ENCODE measurements at regions not wholly inside any gene's neighbourhood (a gene's known extent, or its start where the extent isn't known, plus 50 kb on each side); places are given as distances from the start of the nearest gene placed in this dataset.

- no peak overlapping the region for H4K91ac ChIP-seq (replicated peaks; ENCODE audit: insufficient read length, low read length)
- H3K4ac ChIP-seq (replicated peaks; ENCODE audit: insufficient read length, low read depth, low read length) = no peak overlapping the region
- FAIRE-seq (no peak), DNase-seq (ENCODE audit: low read depth in 1 of 2, low spot score in 2 of 2) (no peak)
- H3K4me2 ChIP-seq (ENCODE audit: insufficient read depth in 1 of 2, low read depth in 2 of 2, low read length in 2 of 2) = no peak overlapping the region
- H3K79me1 ChIP-seq (ENCODE audit: low read depth, low read length) = no peaks in the 10 kb centered on the region
- H3K9me3 ChIP-seq (ENCODE audit: insufficient read depth in 2 of 2, low read depth in 1 of 2, low read length in 1 of 2) = no peaks in the 10 kb centered on the region
- no peak overlapping the region for H4K5ac ChIP-seq (ENCODE audit: insufficient read length, low read depth, low read length)
- no peaks in the 10 kb centered on the region for H3K27me3 ChIP-seq (replicated peaks in 1 of 4; ENCODE audit: control insufficient read depth in 3 of 4, extremely low read depth in 1 of 4, insufficient read depth in 3 of 4, low read length in 3 of 4)
- H3K9ac ChIP-seq (replicated peaks in 1 of 4; ENCODE audit: extremely low read depth in 1 of 4, low read depth in 3 of 4, low read length in 3 of 4) = no peak overlapping the region
- H3K23ac ChIP-seq (ENCODE audit: insufficient read length) = no peak overlapping the region
- H2AK5ac ChIP-seq (ENCODE audit: low read depth, low read length) = no peak overlapping the region
- no peak overlapping the region for H2BK20ac ChIP-seq (ENCODE audit: low read length)
- H2BK12ac ChIP-seq (ENCODE audit: low read depth, low read length) = no peak overlapping the region
- H2BK5ac ChIP-seq (ENCODE audit: low read depth, low read length) = no peak overlapping the region
- POLR2A ChIA-PET (ENCODE audit: partially characterized antibody) = no interaction called here
- H3K27ac ChIP-seq (ENCODE audit: low read depth, low read length) = no peak overlapping the region
- H3K18ac ChIP-seq (ENCODE audit: extremely low read depth, low read length) = no peak overlapping the region
- no peak overlapping the region for H2BK15ac ChIP-seq (ENCODE audit: low read length)
- H4K8ac ChIP-seq (ENCODE audit: extremely low read depth, insufficient read depth, low read length) = no peak overlapping the region
- H4K20me1 ChIP-seq (replicated peaks in 1 of 2; ENCODE audit: control insufficient read depth in 1 of 2, insufficient read depth in 2 of 2, low read length in 2 of 2) = no peaks in the 10 kb centered on the region
- no peaks in the 10 kb centered on the region for H3K4me1 ChIP-seq (replicated peaks in 1 of 4; ENCODE audit: control insufficient read depth in 3 of 4, insufficient read depth in 4 of 4, low read length in 3 of 4)
- H3K79me2 ChIP-seq (ENCODE audit: control insufficient read depth in 1 of 2, insufficient read depth in 2 of 2, low read length in 2 of 2) = no peaks in the 10 kb centered on the region
- no peak overlapping the region for H2AFZ ChIP-seq (ENCODE audit: low read length)
- CTCF ChIA-PET (ENCODE audit: partially characterized antibody) = no interaction called here
- 87% methylated on average over 17 of the region's 20 CpGs; no CpG with 5 or more reads in 1 of the 2 experiments for WGBS, 2 experiments (ENCODE audit: extremely low coverage in 1 of 2, insufficient coverage in 1 of 2, insufficient read length in 1 of 2, insufficient replicate concordance in 2 of 2, low coverage in 1 of 2, low lambda C conversion rate in 2 of 2, missing lambda C conversion rate in 1 of 2)
- H3K56ac ChIP-seq (replicated peaks; ENCODE audit: insufficient read length, low read depth, low read length) = no peak overlapping the region
- no peak overlapping the region for H2BK120ac ChIP-seq (replicated peaks; ENCODE audit: low read depth, low read length)
- H3K23me2 ChIP-seq (ENCODE audit: low read depth, low read length) = no peaks in the 10 kb centered on the region
- no peak overlapping the region for H3K4me3 ChIP-seq (ENCODE audit: extremely low read depth in 1 of 4, insufficient read depth in 2 of 4, low read depth in 3 of 4, low read length in 4 of 4)
- no peak overlapping the region for H3K14ac ChIP-seq (ENCODE audit: insufficient read length)
- no peaks in the 10 kb centered on the region for H3K36me3 ChIP-seq (ENCODE audit: control insufficient read depth in 2 of 4, insufficient read depth in 4 of 4, low read length in 3 of 4)
- no peak for TF ChIP-seq JUN (IDR thresholded peaks at IDR 0.05; ENCODE audit: low read depth, low read length)
- TF ChIP-seq EZH2 (IDR thresholded peaks at IDR 0.05; ENCODE audit: low read depth, low read length, severe bottlenecking) = no peak
- no peak for TF ChIP-seq YY1 (IDR thresholded peaks at IDR 0.05; ENCODE audit: low read depth, low read length)
- TF ChIP-seq RNF2 (IDR thresholded peaks at IDR 0.05; ENCODE audit: borderline replicate concordance, low read depth, low read length, missing control alignments, poor library complexity, severe bottlenecking) = no peak
- TF ChIP-seq NRF1 (IDR thresholded peaks at IDR 0.05; ENCODE audit: low read depth, low read length) = no peak
- no peak for TF ChIP-seq ZNF274 (IDR thresholded peaks at IDR 0.05; ENCODE audit: borderline replicate concordance, extremely low read depth, low read length)
- TF ChIP-seq POLR2AphosphoS5 (IDR thresholded peaks at IDR 0.05; ENCODE audit: low read depth, low read length) = no peak
- TF ChIP-seq HDAC6 (IDR thresholded peaks at IDR 0.05; ENCODE audit: low read depth, low read length) = no peak
- TF ChIP-seq MAX (IDR thresholded peaks at IDR 0.05) = no peak
- no peak for TF ChIP-seq SRF (IDR thresholded peaks at IDR 0.05; ENCODE audit: low read depth, low read length)
- TF ChIP-seq PHF8 (conservative IDR thresholded peaks at IDR 0.05; ENCODE audit: low read depth, low read length) = no peak
- no peak for TF ChIP-seq GTF2F1 (IDR thresholded peaks at IDR 0.05; ENCODE audit: borderline replicate concordance, low read depth, low read length)
- TF ChIP-seq RBBP5 (IDR thresholded peaks at IDR 0.05; ENCODE audit: borderline replicate concordance, low read depth, low read length) = no peak
These were observed 798.7 kb upstream of the SEMA6D start for GRCh38 chr15:46918462-46919140.

All from H1 (cell line).